ENCODE measurements at regions not wholly inside any gene's neighbourhood (a gene's known extent, or its start where the extent isn't known, plus 50 kb on each side); places are given as distances from the start of the nearest gene placed in this dataset.

- TF ChIP-seq CTCF (IDR thresholded peaks at IDR 0.05) = no peak
- TF ChIP-seq ZFX (IDR thresholded peaks at IDR 0.05; ENCODE audit: borderline replicate concordance) = no peak
Observed at GRCh38 chr12:31216479-31216878, 109.5 kb downstream of the SINHCAF start.

All from 22Rv1 (cell line).